ENCODE measurements at regions not wholly inside any gene's neighbourhood (a gene's known extent, or its start where the extent isn't known, plus 50 kb on each side); places are given as distances from the start of the nearest gene placed in this dataset.
A peak's percentile ranks its signal among the peaks of the same experiment; 100 is the strongest.

DNA sequence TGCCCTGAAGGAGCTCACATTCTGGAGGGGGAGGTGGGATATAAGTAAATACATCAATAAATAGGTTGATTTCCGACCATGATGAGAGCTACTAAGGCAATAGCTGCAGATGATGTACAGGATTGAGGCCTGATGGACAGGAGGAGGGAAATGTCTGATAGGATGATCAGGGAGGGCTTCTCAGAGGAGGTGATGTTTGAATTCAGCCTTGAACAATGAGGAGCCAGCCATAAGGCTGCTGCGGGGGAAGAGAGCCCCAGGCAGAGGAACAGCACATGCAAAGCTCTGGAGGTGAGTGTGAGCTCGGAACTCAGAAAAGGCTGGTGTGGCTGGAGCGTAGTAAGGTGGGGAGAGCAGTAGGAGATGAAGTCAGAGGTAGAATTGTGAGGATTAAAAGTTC lies 411.7 kb downstream of the PTPRU start:
- H3K4me1 ChIP-seq: no peaks in the 10 kb centered on the region
- H3K27ac ChIP-seq: no peak overlapping the region
- peaks cover 0 to 33% (median 0%) of the 10 kb centered on the region in 7 donors for H3K27me3 ChIP-seq (replicated peaks in 1 of 7)
- H3K9me3 ChIP-seq: no peaks in the 10 kb centered on the region
- TF ChIP-seq POLR2A (IDR thresholded peaks at IDR 0.05) (no peak), POLR2AphosphoS5 (IDR thresholded peaks at IDR 0.05) (no peak)
- TF ChIP-seq, protein P1, sequence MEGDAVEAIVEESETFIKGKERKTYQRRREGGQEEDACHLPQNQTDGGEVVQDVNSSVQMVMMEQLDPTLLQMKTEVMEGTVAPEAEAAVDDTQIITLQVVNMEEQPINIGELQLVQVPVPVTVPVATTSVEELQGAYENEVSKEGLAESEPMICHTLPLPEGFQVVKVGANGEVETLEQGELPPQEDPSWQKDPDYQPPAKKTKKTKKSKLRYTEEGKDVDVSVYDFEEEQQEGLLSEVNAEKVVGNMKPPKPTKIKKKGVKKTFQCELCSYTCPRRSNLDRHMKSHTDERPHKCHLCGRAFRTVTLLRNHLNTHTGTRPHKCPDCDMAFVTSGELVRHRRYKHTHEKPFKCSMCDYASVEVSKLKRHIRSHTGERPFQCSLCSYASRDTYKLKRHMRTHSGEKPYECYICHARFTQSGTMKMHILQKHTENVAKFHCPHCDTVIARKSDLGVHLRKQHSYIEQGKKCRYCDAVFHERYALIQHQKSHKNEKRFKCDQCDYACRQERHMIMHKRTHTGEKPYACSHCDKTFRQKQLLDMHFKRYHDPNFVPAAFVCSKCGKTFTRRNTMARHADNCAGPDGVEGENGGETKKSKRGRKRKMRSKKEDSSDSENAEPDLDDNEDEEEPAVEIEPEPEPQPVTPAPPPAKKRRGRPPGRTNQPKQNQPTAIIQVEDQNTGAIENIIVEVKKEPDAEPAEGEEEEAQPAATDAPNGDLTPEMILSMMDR (IDR thresholded peaks at IDR 0.05 in 8 of 11, conservative IDR thresholded peaks at IDR 0.05 in 3 of 11): no peak
- no peak for DNase-seq
- H3K36me3 ChIP-seq: no peaks in the 10 kb centered on the region
- H3K4me3 ChIP-seq: no peak overlapping the region
- 58 to 76% (median 66%) methylated on average over 4 of the region's 4 CpGs for WGBS, 5 donors
- intact Hi-C loops (cut with DNase I; ENCODE audit: low total_unique reads): no loop called here

DNA sequence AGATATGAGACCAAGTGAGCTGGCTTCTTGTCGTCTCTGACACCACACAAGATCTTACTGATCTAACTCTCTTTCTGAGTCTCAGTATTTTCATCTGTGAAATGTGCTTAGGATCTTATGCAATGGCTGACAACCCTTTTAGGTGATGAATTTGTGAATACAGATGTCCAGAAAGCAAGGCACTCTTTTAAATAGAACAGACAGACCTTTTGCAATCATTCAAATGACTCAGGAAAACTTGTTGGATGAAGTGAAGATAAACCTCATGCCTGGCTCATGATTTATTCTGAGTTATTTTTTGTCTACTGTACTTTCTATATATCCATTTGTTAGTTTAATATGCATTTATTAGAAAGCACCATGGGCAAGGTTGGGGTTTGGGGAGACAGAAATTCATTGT lies 411.3 kb downstream of the PTPRU start:
- Histone ChIP-seq H3K27ac (no peak overlapping the region), H3K9me3 (no peaks in the 10 kb centered on the region), H3K4me1 (no peaks in the 10 kb centered on the region), H3K4me3 (no peak overlapping the region), H3K27me3 (replicated peaks in 1 of 7) (peaks cover 0 to 29% (median 0%) of the 10 kb centered on the region in 7 donors), H3K36me3 (no peaks in the 10 kb centered on the region)
- TF ChIP-seq, protein P1 (IDR thresholded peaks at IDR 0.05 in 8 of 11, conservative IDR thresholded peaks at IDR 0.05 in 3 of 11): no peak
- TF ChIP-seq POLR2A (IDR thresholded peaks at IDR 0.05): no peak
- WGBS, 5 donors: 76 to 94% (median 81%) methylated on average over 1 of the region's 1 CpG
- intact Hi-C loops (cut with DNase I; ENCODE audit: low total_unique reads): no loop called here
- DNase-seq: no peak

DNA sequence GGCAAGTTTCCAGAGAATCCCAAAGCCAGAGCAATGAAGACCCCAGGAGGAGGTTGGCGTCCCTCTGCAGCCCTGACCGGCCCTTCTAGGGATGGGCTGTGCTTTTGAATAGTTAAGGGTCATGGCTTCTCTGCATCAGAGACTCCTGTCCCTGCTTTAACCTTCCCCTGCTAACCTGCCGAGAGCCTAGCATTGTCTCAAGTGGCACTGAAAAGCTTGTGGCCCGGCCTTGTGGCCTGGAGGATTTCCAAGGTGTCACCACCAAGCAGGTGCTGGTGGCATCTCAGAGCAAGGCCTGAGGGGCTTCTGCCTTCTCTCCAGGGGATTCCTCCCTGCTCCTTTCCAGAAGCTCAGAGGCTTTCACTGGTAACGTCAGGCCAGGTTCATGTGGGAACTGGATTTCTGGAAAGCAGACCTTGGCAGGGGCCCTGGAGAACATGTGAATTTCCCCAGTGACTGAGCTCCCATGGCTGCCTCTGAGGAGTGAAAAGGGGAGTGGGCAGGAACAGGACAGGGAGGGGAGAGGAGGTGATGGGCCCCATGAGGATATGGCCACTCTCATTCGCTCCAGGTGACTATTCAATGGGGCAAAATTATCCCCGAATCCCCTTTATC lies 409.9 kb downstream of the PTPRU start:
- H3K27ac ChIP-seq: no peak overlapping the region
- no peak for DNase-seq
- no peaks in the 10 kb centered on the region for H3K4me1 ChIP-seq
- no peak overlapping the region for H3K4me3 ChIP-seq
- no peak for TF ChIP-seq POLR2AphosphoS5 (IDR thresholded peaks at IDR 0.05)
- TF ChIP-seq POLR2A (IDR thresholded peaks at IDR 0.05): no peak
- no peaks in the 10 kb centered on the region for H3K9me3 ChIP-seq
- H3K27me3 ChIP-seq (replicated peaks in 1 of 7): peaks cover 0 to 23% (median 0%) of the 10 kb centered on the region in 7 donors
- 80 to 90% (median 85%) methylated on average over 7 of the region's 7 CpGs for WGBS, 5 donors
- intact Hi-C loops (cut with DNase I; ENCODE audit: low total_unique reads): no loop called here
- H3K36me3 ChIP-seq: no peaks in the 10 kb centered on the region

DNA sequence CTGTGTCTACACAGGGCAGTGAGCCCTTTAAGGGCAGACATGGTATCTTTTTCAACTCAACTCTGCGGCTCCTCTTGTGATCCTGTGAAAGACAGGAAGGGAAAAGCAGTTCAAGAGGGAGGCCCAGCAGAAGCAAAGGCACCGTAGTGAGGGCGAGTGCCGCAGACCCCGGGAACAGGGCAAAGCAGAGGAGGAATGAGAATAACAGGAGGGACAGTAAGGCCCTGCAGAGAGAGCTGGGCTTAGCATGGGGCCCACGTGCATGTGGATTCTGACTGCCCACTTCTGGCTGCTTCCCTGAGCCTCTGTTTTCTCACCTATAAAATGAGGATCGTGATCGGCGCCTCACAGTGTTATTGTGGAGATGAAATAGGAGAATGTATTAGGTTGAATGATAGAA lies 409.3 kb downstream of the PTPRU start:
- Histone ChIP-seq H3K4me1 (no peaks in the 10 kb centered on the region), H3K36me3 (no peaks in the 10 kb centered on the region), H3K4me3 (no peak overlapping the region), H3K9me3 (no peaks in the 10 kb centered on the region), H3K27ac (peak overlapping the region in 3 of 8 donors; percentile 45 to 62 (median 57)), H3K27me3 (replicated peaks in 1 of 7) (peaks cover 0 to 23% (median 0%) of the 10 kb centered on the region in 7 donors)
- WGBS, 5 donors: 67 to 71% (median 68%) methylated on average over 9 of the region's 9 CpGs
- no peak for DNase-seq
- TF ChIP-seq POLR2A (IDR thresholded peaks at IDR 0.05) (no peak), POLR2AphosphoS5 (IDR thresholded peaks at IDR 0.05) (no peak)
- TF ChIP-seq, protein P1 (IDR thresholded peaks at IDR 0.05 in 8 of 11, conservative IDR thresholded peaks at IDR 0.05 in 3 of 11): no peak
- intact Hi-C loops (cut with DNase I; ENCODE audit: low total_unique reads): no loop called here

All from spleen (tissue), 11 donors.